Right atrium auricular region (tissue), 2 donors: ENCODE measurements at regions not wholly inside any gene's neighbourhood (a gene's known extent, or its start where the extent isn't known, plus 50 kb on each side); places are given as distances from the start of the nearest gene placed in this dataset.

Experiments
- DNase-seq: peaks from one replicate; pipeline ENCODE4 v3.0.0-alpha.2; 2019; ENCODE audit warnings: low spot score
- H3K27ac ChIP-seq, 2 donors: fragments of 200-600 bp; sonication (generic); 1 replicate in 1 of 2; 2 replicates in 1 of 2; pipeline ENCODE4 v1.5.1; 2016 to 2019
- H3K27me3 ChIP-seq, 2 donors: fragments of 200-600 bp; sonication (generic); one replicate each; pipeline versions ENCODE4 v1.5.1 to v1.6.0; 2017 to 2019
- H3K36me3 ChIP-seq: fragments of 200-600 bp; sonication (generic); one replicate; pipeline ENCODE4 v1.5.1; 2016
- H3K4me1 ChIP-seq, 2 donors: fragments of 200-600 bp; sonication (generic); one replicate each; pipeline versions ENCODE4 v1.5.1 to v1.6.0; 2017 to 2019
- H3K4me3 ChIP-seq, 2 donors: fragments of 200-600 bp; sonication (generic); 1 replicate in 1 of 2; 2 replicates in 1 of 2; pipeline ENCODE4 v1.5.1; 2017 to 2019; ENCODE audit warnings: mild to moderate bottlenecking in 1 of 2, moderate library complexity in 1 of 2
- H3K9me3 ChIP-seq, 2 donors: fragments of 200-600 bp; sonication (generic); one replicate each; pipeline ENCODE4 v1.5.1; 2019
- CTCF ChIP-seq, 2 donors: fragments of 200-600 bp; sonication (generic); IDR thresholded peaks; one replicate each; pipeline ENCODE4 v1.5.1; 2019; ENCODE audit warnings: antibody characterized with exemption in 2 of 2

GRCh38 chrX:121310820-121311219 is 263.4 kb downstream of the GLUD2 start:
- Histone ChIP-seq H3K9me3 (no peaks in the 10 kb centered on the region), H3K4me3 (no peak overlapping the region), H3K4me1 (no peaks in the 10 kb centered on the region), H3K27me3 (no peaks in the 10 kb centered on the region), H3K36me3 (no peaks in the 10 kb centered on the region), H3K27ac (no peak overlapping the region)
- DNase-seq = no peak
- TF ChIP-seq CTCF (IDR thresholded peaks at IDR 0.05) = no peak

GRCh38 chrX:121320441-121320840 is 273.0 kb downstream of the GLUD2 start:
- H3K27ac ChIP-seq = no peak overlapping the region
- no peaks in the 10 kb centered on the region for H3K9me3 ChIP-seq
- H3K4me3 ChIP-seq = no peak overlapping the region
- no peak for DNase-seq
- TF ChIP-seq CTCF (IDR thresholded peaks at IDR 0.05) = no peak
- no peaks in the 10 kb centered on the region for H3K4me1 ChIP-seq
- H3K36me3 ChIP-seq = no peaks in the 10 kb centered on the region
- no peaks in the 10 kb centered on the region for H3K27me3 ChIP-seq

- Histone ChIP-seq H3K9me3 (no peaks in the 10 kb centered on the region), H3K4me3 (no peak overlapping the region), H3K4me1 (no peaks in the 10 kb centered on the region), H3K27me3 (no peaks in the 10 kb centered on the region), H3K27ac (no peak overlapping the region), H3K36me3 (no peaks in the 10 kb centered on the region)
- TF ChIP-seq CTCF (IDR thresholded peaks at IDR 0.05) = no peak
- no peak for DNase-seq
These were observed 274.7 kb downstream of the GLUD2 start for GRCh38 chrX:121322159-121322558.

GRCh38 chrX:121323337-121323736 is 275.9 kb downstream of the GLUD2 start:
- Histone ChIP-seq H3K36me3 (no peaks in the 10 kb centered on the region), H3K4me3 (no peak overlapping the region), H3K9me3 (no peaks in the 10 kb centered on the region), H3K27ac (no peak overlapping the region), H3K4me1 (no peaks in the 10 kb centered on the region), H3K27me3 (no peaks in the 10 kb centered on the region)
- no peak for DNase-seq
- TF ChIP-seq CTCF (IDR thresholded peaks at IDR 0.05) = no peak

GRCh38 chrX:121333942-121334341 is 286.5 kb downstream of the GLUD2 start:
- Histone ChIP-seq H3K9me3 (no peaks in the 10 kb centered on the region), H3K4me1 (no peaks in the 10 kb centered on the region), H3K36me3 (no peaks in the 10 kb centered on the region), H3K27ac (no peak overlapping the region), H3K4me3 (no peak overlapping the region), H3K27me3 (no peaks in the 10 kb centered on the region)
- no peak for DNase-seq
- no peak for TF ChIP-seq CTCF (IDR thresholded peaks at IDR 0.05)

GRCh38 chrX:121336831-121337421 is 289.5 kb downstream of the GLUD2 start:
- Histone ChIP-seq H3K27me3 (no peaks in the 10 kb centered on the region), H3K4me1 (no peaks in the 10 kb centered on the region), H3K27ac (no peak overlapping the region), H3K36me3 (no peaks in the 10 kb centered on the region), H3K9me3 (no peaks in the 10 kb centered on the region), H3K4me3 (no peak overlapping the region)
- TF ChIP-seq CTCF (IDR thresholded peaks at IDR 0.05) = no peak
- DNase-seq = no peak
